Right ventricle myocardium inferior (tissue), 1 donor: ENCODE measurements at regions not wholly inside any gene's neighbourhood (a gene's known extent, or its start where the extent isn't known, plus 50 kb on each side); places are given as distances from the start of the nearest gene placed in this dataset.

Experiments used
- ATAC-seq: fragments of 200-7000 bp; cut with Tn5 transposase; one replicate; pipeline ENCODE4 v1.9.1; 2020; ENCODE audit warnings: mild to moderate bottlenecking, moderate library complexity
- DNase-seq: peaks from one replicate; pipeline ENCODE4 v3.0.0; 2021; ENCODE audit errors: missing footprints
- intact Hi-C: fragments of 100-400 bp; cut with DNase I; formaldehyde crosslinking; loops from one replicate; pipeline ENCODE4 v1.11.0; 2022
- donor health status: DM: no; HTN: yes; CAD: no; lungs with severe emphysema.

GRCh38 chr16:27671410-27671809 lies 121.5 kb downstream of the KATNIP start:
- no peak for ATAC-seq
- intact Hi-C loops, result no loop called here
- no peak for DNase-seq

- ATAC-seq (no peak), DNase-seq (no peak)
- intact Hi-C loops, result no loop called here
These were observed 126.9 kb downstream of the KATNIP start for GRCh38 chr16:27676839-27677238.

GRCh38 chr16:27677263-27677662 lies 127.3 kb downstream of the KATNIP start:
- DNase-seq (no peak), ATAC-seq (no peak)
- intact Hi-C loops, result no loop called here

- ATAC-seq, result no peak
- intact Hi-C loops, result no loop called here
- no peak for DNase-seq
These were observed 129.0 kb downstream of the KATNIP start for GRCh38 chr16:27678955-27679354.

- no peak for ATAC-seq
- intact Hi-C loops, result no loop called here
- DNase-seq, result no peak
These were observed 130.0 kb downstream of the KATNIP start for GRCh38 chr16:27679899-27680298.

GRCh38 chr16:27681681-27682080 lies 131.7 kb downstream of the KATNIP start:
- no peak for DNase-seq
- intact Hi-C loops, result no loop called here
- ATAC-seq, result no peak

- DNase-seq, result no peak
- intact Hi-C loops, result no loop called here
These were observed 134.1 kb downstream of the KATNIP start for GRCh38 chr16:27684047-27684446.

GRCh38 chr16:27685807-27686206 lies 135.9 kb downstream of the KATNIP start:
- ATAC-seq (no peak), DNase-seq (no peak)
- intact Hi-C loops, result no loop called here

More at GRCh38 chr16:27684047-27684446, 134.1 kb downstream of the KATNIP start:
- ATAC-seq, result no peak

- DNase-seq, result no peak
- peak; percentile 47 for ATAC-seq
- intact Hi-C loops, result no loop called here
These were observed 137.0 kb downstream of the KATNIP start for GRCh38 chr16:27686926-27687325.

GRCh38 chr16:27687605-27688004 lies 137.7 kb downstream of the KATNIP start:
- ATAC-seq (peak; percentile 87), DNase-seq (no peak)
- intact Hi-C loops, result no loop called here

- DNase-seq (no peak), ATAC-seq (peak; percentile 39)
- intact Hi-C loops, result no loop called here
These were observed 139.8 kb downstream of the KATNIP start for GRCh38 chr16:27689711-27690110.

- intact Hi-C loops, result no loop called here
- ATAC-seq (no peak), DNase-seq (no peak)
These were observed 140.7 kb downstream of the KATNIP start for GRCh38 chr16:27690608-27691007.

- intact Hi-C loops, result no loop called here
- no peak for ATAC-seq
- DNase-seq, result no peak
These were observed 141.8 kb downstream of the KATNIP start for GRCh38 chr16:27691721-27692120.

- DNase-seq (no peak), ATAC-seq (no peak)
- intact Hi-C loops, result no loop called here
These were observed 142.6 kb downstream of the KATNIP start for GRCh38 chr16:27692576-27692975.

GRCh38 chr16:27695161-27695560 lies 145.2 kb downstream of the KATNIP start:
- DNase-seq, result no peak
- intact Hi-C loops, result no loop called here
- no peak for ATAC-seq

- DNase-seq (no peak), ATAC-seq (no peak)
- intact Hi-C loops, result no loop called here
These were observed 148.3 kb downstream of the KATNIP start for GRCh38 chr16:27698266-27698665.

GRCh38 chr16:27698746-27699145 lies 148.8 kb downstream of the KATNIP start:
- intact Hi-C loops, result no loop called here

GRCh38 chr16:27699540-27699939 lies 149.6 kb downstream of the KATNIP start:
- ATAC-seq (no peak), DNase-seq (no peak)
- intact Hi-C loops, result no loop called here

More at GRCh38 chr16:27698746-27699145, 148.8 kb downstream of the KATNIP start:
- no peak for DNase-seq
- no peak for ATAC-seq

- ATAC-seq, result peak; percentile 91
- intact Hi-C loops, result no loop called here
- no peak for DNase-seq
These were observed 150.5 kb downstream of the KATNIP start for GRCh38 chr16:27700304-27700995.

- DNase-seq (no peak), ATAC-seq (peak; percentile 13)
- intact Hi-C loops, result no loop called here
These were observed 151.4 kb downstream of the KATNIP start for GRCh38 chr16:27701381-27701780.

GRCh38 chr16:27703121-27703520 lies 153.2 kb downstream of the KATNIP start:
- DNase-seq (no peak), ATAC-seq (no peak)
- intact Hi-C loops, result no loop called here
